A673 (cell line): ENCODE measurements at regions not wholly inside any gene's neighbourhood (a gene's known extent, or its start where the extent isn't known, plus 50 kb on each side); places are given as distances from the start of the nearest gene placed in this dataset.

Source experiments
- EZH2 ChIP-seq: fragments of 200-600 bp; sonication (generic); IDR thresholded peaks from 2 replicates; pipeline ENCODE4 v1.6.1; 2017; ENCODE audit warnings: borderline replicate concordance, low read depth, mild to moderate bottlenecking, mixed read lengths, antibody characterized with exemption, low read length; ENCODE audit not compliant: poor library complexity, severe bottlenecking
- TF ChIP-seq, protein P1 (sequence below): fragments of 300-800, 200-600 bp; sonication (generic); conservative IDR thresholded peaks from 2 replicates; pipeline ENCODE4 v1.5.1; 2017; ENCODE audit warnings: low read depth, mild to moderate bottlenecking, antibody characterized with exemption, low read length, moderate library complexity, mixed read lengths

DNA sequence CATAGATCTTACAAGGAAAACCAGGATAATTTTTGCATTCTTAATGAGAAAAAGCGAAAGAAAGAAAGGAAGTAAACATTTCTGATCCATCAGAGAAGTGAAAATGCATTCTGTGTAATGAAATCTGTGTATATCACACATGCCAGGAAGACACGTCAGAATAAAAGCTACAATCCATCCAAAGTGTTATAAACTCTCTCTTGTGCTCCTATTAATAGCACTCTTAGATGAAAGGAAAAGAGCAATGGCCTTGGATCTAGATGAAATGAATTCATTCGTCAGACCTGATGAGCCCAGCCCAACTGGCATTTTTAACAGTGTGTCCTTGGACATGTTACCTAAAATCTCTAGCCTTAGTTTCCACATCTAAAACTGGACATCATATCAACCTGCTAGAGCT lies 885.5 kb downstream of the CDH11 start:
- TF ChIP-seq, protein P1, sequence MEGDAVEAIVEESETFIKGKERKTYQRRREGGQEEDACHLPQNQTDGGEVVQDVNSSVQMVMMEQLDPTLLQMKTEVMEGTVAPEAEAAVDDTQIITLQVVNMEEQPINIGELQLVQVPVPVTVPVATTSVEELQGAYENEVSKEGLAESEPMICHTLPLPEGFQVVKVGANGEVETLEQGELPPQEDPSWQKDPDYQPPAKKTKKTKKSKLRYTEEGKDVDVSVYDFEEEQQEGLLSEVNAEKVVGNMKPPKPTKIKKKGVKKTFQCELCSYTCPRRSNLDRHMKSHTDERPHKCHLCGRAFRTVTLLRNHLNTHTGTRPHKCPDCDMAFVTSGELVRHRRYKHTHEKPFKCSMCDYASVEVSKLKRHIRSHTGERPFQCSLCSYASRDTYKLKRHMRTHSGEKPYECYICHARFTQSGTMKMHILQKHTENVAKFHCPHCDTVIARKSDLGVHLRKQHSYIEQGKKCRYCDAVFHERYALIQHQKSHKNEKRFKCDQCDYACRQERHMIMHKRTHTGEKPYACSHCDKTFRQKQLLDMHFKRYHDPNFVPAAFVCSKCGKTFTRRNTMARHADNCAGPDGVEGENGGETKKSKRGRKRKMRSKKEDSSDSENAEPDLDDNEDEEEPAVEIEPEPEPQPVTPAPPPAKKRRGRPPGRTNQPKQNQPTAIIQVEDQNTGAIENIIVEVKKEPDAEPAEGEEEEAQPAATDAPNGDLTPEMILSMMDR = no peak
- no peak for TF ChIP-seq EZH2
